ENCODE measurements at regions not wholly inside any gene's neighbourhood (a gene's known extent, or its start where the extent isn't known, plus 50 kb on each side); places are given as distances from the start of the nearest gene placed in this dataset.

DNA sequence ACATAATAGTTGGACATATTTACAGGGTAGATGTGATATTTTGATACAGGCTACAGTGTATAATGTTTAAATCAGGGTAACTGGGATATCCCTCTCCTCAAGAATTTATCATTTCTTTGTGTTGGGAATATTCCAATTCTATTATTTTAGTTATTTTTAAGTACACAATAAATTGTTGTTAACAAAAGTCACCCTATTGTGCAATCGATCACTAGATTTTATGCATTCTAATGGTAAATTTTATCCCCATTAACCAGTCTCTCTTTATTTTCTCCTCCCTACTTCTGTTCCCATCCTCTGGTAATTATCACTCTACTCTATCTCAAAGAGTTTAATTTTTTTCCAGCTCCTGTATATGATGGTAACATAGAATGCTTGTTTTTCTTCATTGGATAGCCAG lies 1631.9 kb upstream of the PABPC4L start:
- TF ChIP-seq, protein P1, sequence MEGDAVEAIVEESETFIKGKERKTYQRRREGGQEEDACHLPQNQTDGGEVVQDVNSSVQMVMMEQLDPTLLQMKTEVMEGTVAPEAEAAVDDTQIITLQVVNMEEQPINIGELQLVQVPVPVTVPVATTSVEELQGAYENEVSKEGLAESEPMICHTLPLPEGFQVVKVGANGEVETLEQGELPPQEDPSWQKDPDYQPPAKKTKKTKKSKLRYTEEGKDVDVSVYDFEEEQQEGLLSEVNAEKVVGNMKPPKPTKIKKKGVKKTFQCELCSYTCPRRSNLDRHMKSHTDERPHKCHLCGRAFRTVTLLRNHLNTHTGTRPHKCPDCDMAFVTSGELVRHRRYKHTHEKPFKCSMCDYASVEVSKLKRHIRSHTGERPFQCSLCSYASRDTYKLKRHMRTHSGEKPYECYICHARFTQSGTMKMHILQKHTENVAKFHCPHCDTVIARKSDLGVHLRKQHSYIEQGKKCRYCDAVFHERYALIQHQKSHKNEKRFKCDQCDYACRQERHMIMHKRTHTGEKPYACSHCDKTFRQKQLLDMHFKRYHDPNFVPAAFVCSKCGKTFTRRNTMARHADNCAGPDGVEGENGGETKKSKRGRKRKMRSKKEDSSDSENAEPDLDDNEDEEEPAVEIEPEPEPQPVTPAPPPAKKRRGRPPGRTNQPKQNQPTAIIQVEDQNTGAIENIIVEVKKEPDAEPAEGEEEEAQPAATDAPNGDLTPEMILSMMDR (IDR thresholded peaks at IDR 0.05), result no peak
- TF ChIP-seq EZH2phosphoT487 (IDR thresholded peaks at IDR 0.05) (no peak), EZH2 (IDR thresholded peaks at IDR 0.05) (no peak)
